T-helper 2 cell (primary cell): ENCODE measurements at regions not wholly inside any gene's neighbourhood (a gene's known extent, or its start where the extent isn't known, plus 50 kb on each side); places are given as distances from the start of the nearest gene placed in this dataset.

Experiments used
- DNase-seq, 5 experiments: peaks; one replicate each; pipeline versions ENCODE4 v3.0.0 to v3.0.0-alpha.2; 2012 to 2022

- no peak for DNase-seq
These were observed 675.0 kb upstream of the NUDT12 start for GRCh38 chr5:104237586-104237985.

GRCh38 chr5:104223885-104224773 is 661.5 kb upstream of the NUDT12 start:
- no peak for DNase-seq

GRCh38 chr5:104218200-104218599 is 655.6 kb upstream of the NUDT12 start:
- no peak for DNase-seq

GRCh38 chr5:104213216-104213615 is 650.6 kb upstream of the NUDT12 start:
- DNase-seq: no peak

- no peak for DNase-seq
These were observed 637.2 kb upstream of the NUDT12 start for GRCh38 chr5:104199771-104200170.

- no peak for DNase-seq
These were observed 635.6 kb upstream of the NUDT12 start for GRCh38 chr5:104198156-104198555.

- DNase-seq: peak in 1 of 5 experiments; percentile 3
These were observed 627.3 kb upstream of the NUDT12 start for GRCh38 chr5:104189909-104190308.

GRCh38 chr5:104189031-104189430 is 626.4 kb upstream of the NUDT12 start:
- DNase-seq: no peak

- no peak for DNase-seq
These were observed 625.1 kb upstream of the NUDT12 start for GRCh38 chr5:104187656-104188055.

- no peak for DNase-seq
These were observed 623.9 kb upstream of the NUDT12 start for GRCh38 chr5:104186510-104186909.

- peak in 1 of 5 experiments; percentile 18 for DNase-seq
These were observed 623.5 kb upstream of the NUDT12 start for GRCh38 chr5:104186100-104186499.

- no peak for DNase-seq
These were observed 621.7 kb upstream of the NUDT12 start for GRCh38 chr5:104184264-104184663.

- DNase-seq: peak in 1 of 5 experiments; percentile 44
These were observed 616.4 kb upstream of the NUDT12 start for GRCh38 chr5:104178829-104179456.

GRCh38 chr5:104178066-104178465 is 615.5 kb upstream of the NUDT12 start:
- no peak for DNase-seq

GRCh38 chr5:104177651-104178050 is 615.1 kb upstream of the NUDT12 start:
- DNase-seq: no peak

GRCh38 chr5:104172976-104173375 is 610.4 kb upstream of the NUDT12 start:
- DNase-seq: no peak

- no peak for DNase-seq
These were observed 609.5 kb upstream of the NUDT12 start for GRCh38 chr5:104171958-104172690.

GRCh38 chr5:104170926-104171325 is 608.3 kb upstream of the NUDT12 start:
- DNase-seq: no peak

GRCh38 chr5:104146652-104147051 is 584.1 kb upstream of the NUDT12 start:
- DNase-seq: no peak

GRCh38 chr5:104139840-104140239 is 577.3 kb upstream of the NUDT12 start:
- DNase-seq: no peak

- DNase-seq: no peak
These were observed 567.7 kb upstream of the NUDT12 start for GRCh38 chr5:104130320-104130719.

GRCh38 chr5:104128348-104128747 is 565.8 kb upstream of the NUDT12 start:
- DNase-seq: no peak

- no peak for DNase-seq
These were observed 564.4 kb upstream of the NUDT12 start for GRCh38 chr5:104126980-104127379.
